Trophoblast cell (in vitro differentiated cells and primary cell): ENCODE measurements at regions not wholly inside any gene's neighbourhood (a gene's known extent, or its start where the extent isn't known, plus 50 kb on each side); places are given as distances from the start of the nearest gene placed in this dataset.
"Not testable (repeated sequence)": the region's sequence is repeated elsewhere in the genome, so short reads cannot be mapped to it uniquely, and the experiment has no call there.

Experiments used
- DNase-seq, 2 donors: peaks; one replicate each; pipeline ENCODE4 v3.0.0-alpha.2; 2016
- H2AFZ ChIP-seq: 2 replicates; pipeline ENCODE4 v1.6.1; 2013; ENCODE audit warnings: low read length, moderate library complexity, mild to moderate bottlenecking; ENCODE audit not compliant: insufficient read depth, poor library complexity
- H2AK5ac ChIP-seq: 2 replicates; pipeline ENCODE4 v1.6.1; 2013; ENCODE audit warnings: mild to moderate bottlenecking, low read length
- H2BK120ac ChIP-seq: 2 replicates; pipeline ENCODE4 v1.6.1; 2013; ENCODE audit warnings: low read length, mild to moderate bottlenecking, moderate library complexity; ENCODE audit not compliant: insufficient read depth, poor library complexity
- H2BK12ac ChIP-seq: 2 replicates; pipeline ENCODE4 v1.6.1; 2013; ENCODE audit warnings: mild to moderate bottlenecking, low read length, moderate library complexity
- H2BK5ac ChIP-seq: 2 replicates; pipeline ENCODE4 v1.6.1; 2013; ENCODE audit warnings: low read length, low read depth, moderate library complexity, mild to moderate bottlenecking; ENCODE audit not compliant: poor library complexity
- H3K14ac ChIP-seq: 2 replicates; pipeline ENCODE4 v1.6.1; 2013; ENCODE audit warnings: mild to moderate bottlenecking, low read length
- H3K18ac ChIP-seq: 2 replicates; pipeline ENCODE4 v1.6.1; 2013; ENCODE audit warnings: mild to moderate bottlenecking, low read length
- H3K23ac ChIP-seq: 2 replicates; pipeline ENCODE4 v1.6.1; 2013; ENCODE audit warnings: low read length
- H3K27ac ChIP-seq: 2 replicates; pipeline ENCODE4 v1.5.1; 2013; ENCODE audit warnings: low read depth, mild to moderate bottlenecking, inconsistent platforms, low read length, moderate library complexity
- H3K27me3 ChIP-seq: 2 replicates; pipeline ENCODE4 v1.6.1; 2013; ENCODE audit warnings: inconsistent platforms, mild to moderate bottlenecking, low read length, moderate library complexity; ENCODE audit not compliant: insufficient read depth
- H3K36me3 ChIP-seq, 2 experiments: 1 replicate in 1 of 2; 2 replicates in 1 of 2; pipeline ENCODE4 v1.6.1; 2013; ENCODE audit warnings: low read length in 2 of 2, mild to moderate bottlenecking in 2 of 2, moderate library complexity in 1 of 2; ENCODE audit not compliant: insufficient read depth in 2 of 2, control insufficient read depth in 1 of 2
- H3K4ac ChIP-seq: 2 replicates; pipeline ENCODE4 v1.6.1; 2013; ENCODE audit warnings: low read depth, mild to moderate bottlenecking, low read length, moderate library complexity
- H3K4me1 ChIP-seq, 2 experiments: 1 replicate in 1 of 2; 2 replicates in 1 of 2; pipeline ENCODE4 v1.6.1; 2013; ENCODE audit warnings: low read length in 2 of 2, mild to moderate bottlenecking in 2 of 2, moderate library complexity in 1 of 2; ENCODE audit not compliant: insufficient read depth in 2 of 2, control insufficient read depth in 1 of 2
- H3K4me2 ChIP-seq: 2 replicates; pipeline ENCODE4 v1.6.1; 2013; ENCODE audit warnings: inconsistent platforms, mild to moderate bottlenecking, low read length, moderate library complexity
- H3K4me3 ChIP-seq: 2 replicates; pipeline ENCODE4 v1.5.1; 2013; ENCODE audit warnings: mild to moderate bottlenecking, low read depth, low read length, inconsistent platforms
- H3K79me1 ChIP-seq: one replicate; pipeline ENCODE4 v1.6.1; 2013; ENCODE audit warnings: low read length
- H3K79me2 ChIP-seq: 2 replicates; pipeline ENCODE4 v1.6.1; 2013; ENCODE audit warnings: low read length, mild to moderate bottlenecking; ENCODE audit not compliant: control insufficient read depth, insufficient read depth, poor library complexity
- H3K9ac ChIP-seq: 2 replicates; pipeline ENCODE4 v1.6.1; 2013; ENCODE audit warnings: mild to moderate bottlenecking, low read length
- H3K9me3 ChIP-seq: 2 replicates; pipeline ENCODE4 v1.6.1; 2013; ENCODE audit warnings: low read depth, mild to moderate bottlenecking, control low read depth, inconsistent platforms, low read length; ENCODE audit not compliant: insufficient read depth
- H4K12ac ChIP-seq: 2 replicates; pipeline ENCODE4 v1.6.1; 2013; ENCODE audit warnings: low read depth, mild to moderate bottlenecking, low read length, moderate library complexity
- H4K8ac ChIP-seq: 2 replicates; pipeline ENCODE4 v1.6.1; 2013; ENCODE audit warnings: low read depth, mild to moderate bottlenecking, low read length, moderate library complexity
- H4K91ac ChIP-seq: one replicate; pipeline ENCODE4 v1.6.1; 2013; ENCODE audit warnings: low read depth, mild to moderate bottlenecking, low read length, moderate library complexity
- WGBS: extraction: QIAGEN DNeasy Blood & Tissue Kit; methylation state at CpG from one replicate; pipeline ENCODE4 v1.1.7; 2013; ENCODE audit warnings: missing lambda C conversion rate; ENCODE audit not compliant: insufficient read length, insufficient coverage; ENCODE audit errors: extremely low coverage; 5-methylcytosine and 5-hydroxymethylcytosine counted together

DNA sequence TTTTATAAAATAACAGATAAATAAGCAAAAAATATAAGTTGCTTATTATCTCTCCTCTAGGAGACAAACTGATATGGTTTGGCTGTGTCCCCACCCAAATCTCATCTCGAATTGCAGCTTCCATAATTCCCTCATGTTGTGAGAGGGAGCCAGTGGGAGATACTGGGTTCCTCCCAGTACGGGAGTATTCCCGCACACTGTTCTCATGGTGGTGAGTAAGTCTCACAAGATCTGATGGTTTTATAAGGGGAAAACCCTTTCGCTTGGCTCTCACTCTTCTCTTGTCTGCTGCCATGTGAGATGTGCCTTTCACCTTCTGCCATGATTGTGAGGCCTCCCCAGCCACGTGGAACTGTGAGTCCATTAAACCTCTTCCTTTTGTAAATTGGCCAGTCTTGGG, 204.3 kb downstream of the RPS24 start:
- H3K4me2 ChIP-seq, H2AFZ ChIP-seq, H3K79me2 ChIP-seq, H3K27ac ChIP-seq, H2BK12ac ChIP-seq, H3K36me3 ChIP-seq, H3K4ac ChIP-seq, H3K4me1 ChIP-seq, H3K18ac ChIP-seq, H3K23ac ChIP-seq, H3K79me1 ChIP-seq, DNase-seq, H4K91ac ChIP-seq, H3K14ac ChIP-seq, H2BK5ac ChIP-seq, H3K27me3 ChIP-seq, H4K8ac ChIP-seq, H3K9me3 ChIP-seq, H2BK120ac ChIP-seq, H3K4me3 ChIP-seq, H4K12ac ChIP-seq, H3K9ac ChIP-seq, H2AK5ac ChIP-seq: not testable (repeated sequence)
- no CpG with 5 or more reads among the region's 5 CpGs for WGBS

DNA sequence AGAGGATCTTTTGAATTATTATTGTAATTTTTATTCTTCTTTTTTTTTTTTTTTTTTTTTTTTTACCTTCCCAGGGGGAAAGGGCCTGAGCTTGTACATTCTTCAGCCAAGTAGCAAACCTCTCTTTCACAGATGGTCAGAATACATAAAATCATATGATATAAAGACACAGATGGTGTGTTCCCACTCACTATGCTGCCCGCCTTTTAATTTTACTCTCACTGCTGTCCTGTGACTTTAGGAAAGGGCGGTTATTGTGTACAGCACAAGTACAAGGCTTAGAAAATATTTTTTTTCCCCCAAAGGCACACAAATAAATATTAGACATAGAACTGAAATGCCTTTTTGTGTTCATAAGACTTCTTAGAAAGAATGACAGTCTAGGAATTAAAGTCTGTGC, 213.6 kb downstream of the RPS24 start:
- H3K14ac ChIP-seq = no peak overlapping the region
- H2BK12ac ChIP-seq = no peak overlapping the region
- H3K9ac ChIP-seq = no peak overlapping the region
- no peak overlapping the region for H4K12ac ChIP-seq
- H3K4me2 ChIP-seq = no peak overlapping the region
- H4K91ac ChIP-seq = no peak overlapping the region
- H2AFZ ChIP-seq = no peak overlapping the region
- H2BK5ac ChIP-seq = no peak overlapping the region
- WGBS = no CpG with 5 or more reads among the region's 2 CpGs
- H3K23ac ChIP-seq = no peak overlapping the region
- peaks cover 0 to 2% of the 10 kb centered on the region in 2 experiments for H3K4me1 ChIP-seq
- no peak overlapping the region for H4K8ac ChIP-seq
- H3K9me3 ChIP-seq = peaks cover 7% of the 10 kb centered on the region
- no peaks in the 10 kb centered on the region for H3K79me2 ChIP-seq
- H3K4me3 ChIP-seq = no peak overlapping the region
- no peak overlapping the region for H2BK120ac ChIP-seq
- no peaks in the 10 kb centered on the region for H3K36me3 ChIP-seq
- no peak overlapping the region for H3K18ac ChIP-seq
- no peak overlapping the region for H3K4ac ChIP-seq
- H2AK5ac ChIP-seq = no peak overlapping the region
- H3K27me3 ChIP-seq = no peaks in the 10 kb centered on the region
- peaks cover 2% of the 10 kb centered on the region for H3K79me1 ChIP-seq
- no peak for DNase-seq
- no peak overlapping the region for H3K27ac ChIP-seq

DNA sequence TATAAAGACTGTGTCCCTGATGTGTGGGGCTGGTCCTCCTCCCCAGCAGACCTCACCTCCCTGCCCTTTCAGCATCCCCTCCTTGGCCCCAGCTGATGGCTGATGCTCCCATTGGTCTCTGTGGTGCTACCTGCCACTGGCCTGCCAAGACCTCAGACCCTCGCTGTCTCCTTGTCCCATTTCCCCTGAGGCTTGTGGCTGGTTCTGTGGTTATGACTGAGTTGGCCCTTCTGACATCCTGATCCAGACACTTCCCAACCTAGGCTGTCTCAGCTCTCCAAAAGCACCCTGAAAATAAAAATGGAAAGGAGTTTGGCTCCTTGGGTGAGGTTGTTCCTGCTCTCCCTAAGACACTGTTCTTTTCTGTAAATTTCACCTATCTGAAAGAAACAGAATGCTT, 214.2 kb downstream of the RPS24 start:
- Histone ChIP-seq H3K4ac (no peak overlapping the region), H3K14ac (no peak overlapping the region), H3K4me3 (no peak overlapping the region), H2BK120ac (no peak overlapping the region), H2BK5ac (no peak overlapping the region), H3K27me3 (no peaks in the 10 kb centered on the region), H4K8ac (no peak overlapping the region), H3K36me3 (no peaks in the 10 kb centered on the region), H3K4me2 (no peak overlapping the region), H4K12ac (no peak overlapping the region), H3K4me1 (peaks cover 0 to 2% of the 10 kb centered on the region in 2 experiments), H2AK5ac (no peak overlapping the region), H3K9me3 (peaks cover 6% of the 10 kb centered on the region), H3K9ac (no peak overlapping the region), H4K91ac (no peak overlapping the region), H2BK12ac (no peak overlapping the region), H3K23ac (no peak overlapping the region), H3K18ac (no peak overlapping the region), H2AFZ (no peak overlapping the region), H3K27ac (no peak overlapping the region), H3K79me1 (peaks cover 2% of the 10 kb centered on the region), H3K79me2 (no peaks in the 10 kb centered on the region)
- no CpG with 5 or more reads among the region's 1 CpG for WGBS
- DNase-seq = no peak

GRCh38 chr10:78248651-78249464, 215.2 kb downstream of the RPS24 start:
- no CpG with 5 or more reads among the region's 22 CpGs for WGBS
- H3K14ac ChIP-seq = no peak overlapping the region

More at GRCh38 chr10:78248651-78249464, 215.2 kb downstream of the RPS24 start:
- H3K4me2 ChIP-seq = no peak overlapping the region
- no peaks in the 10 kb centered on the region for H3K36me3 ChIP-seq
- no peak overlapping the region for H3K18ac ChIP-seq
- H3K79me2 ChIP-seq = no peaks in the 10 kb centered on the region
- H2AFZ ChIP-seq = no peak overlapping the region
- no peak overlapping the region for H3K23ac ChIP-seq
- H4K8ac ChIP-seq = no peak overlapping the region
- H3K4me1 ChIP-seq = peaks cover 0 to 2% of the 10 kb centered on the region in 2 experiments
- H2BK5ac ChIP-seq = no peak overlapping the region
- H2BK120ac ChIP-seq = no peak overlapping the region
- H3K9me3 ChIP-seq = no peaks in the 10 kb centered on the region
- H4K12ac ChIP-seq = no peak overlapping the region
- no peak overlapping the region for H2BK12ac ChIP-seq
- no peak for DNase-seq
- no peak overlapping the region for H3K27ac ChIP-seq
- H3K4ac ChIP-seq = no peak overlapping the region
- peaks cover 2% of the 10 kb centered on the region for H3K79me1 ChIP-seq
- no peak overlapping the region for H3K9ac ChIP-seq
- H3K27me3 ChIP-seq = no peaks in the 10 kb centered on the region
- H3K4me3 ChIP-seq = no peak overlapping the region
- no peak overlapping the region for H4K91ac ChIP-seq
- H2AK5ac ChIP-seq = peak overlapping the region; percentile 56
